Neural cell (in vitro differentiated cells): ENCODE measurements at regions not wholly inside any gene's neighbourhood (a gene's known extent, or its start where the extent isn't known, plus 50 kb on each side); places are given as distances from the start of the nearest gene placed in this dataset.

Experiments
- EZH2 ChIP-seq: fragments of 200-600, 300-800 bp; shearing (Covaris generic), sonication (generic); IDR thresholded peaks from 2 replicates; pipeline ENCODE4 v1.6.1; 2014; ENCODE audit warnings: antibody characterized with exemption, low read length, borderline replicate concordance, mild to moderate bottlenecking; ENCODE audit not compliant: insufficient read depth, poor library complexity, severe bottlenecking
- RAD21 ChIP-seq: fragments of 450-650 bp; conservative IDR thresholded peaks from 2 replicates; pipeline ENCODE4 v1.6.1; 2014; ENCODE audit warnings: antibody characterized with exemption, mild to moderate bottlenecking, moderate library complexity
- TF ChIP-seq, protein P1 (sequence below): fragments of 450-650 bp; IDR thresholded peaks from 2 replicates; pipeline ENCODE4 v1.5.1; 2014; ENCODE audit warnings: antibody characterized with exemption, mild to moderate bottlenecking, moderate library complexity; ENCODE audit not compliant: poor library complexity, severe bottlenecking
- TF ChIP-seq, protein P2 (sequence below): IDR thresholded peaks from 2 replicates; pipeline ENCODE4 v1.6.1; 2012; ENCODE audit warnings: borderline replicate concordance

DNA sequence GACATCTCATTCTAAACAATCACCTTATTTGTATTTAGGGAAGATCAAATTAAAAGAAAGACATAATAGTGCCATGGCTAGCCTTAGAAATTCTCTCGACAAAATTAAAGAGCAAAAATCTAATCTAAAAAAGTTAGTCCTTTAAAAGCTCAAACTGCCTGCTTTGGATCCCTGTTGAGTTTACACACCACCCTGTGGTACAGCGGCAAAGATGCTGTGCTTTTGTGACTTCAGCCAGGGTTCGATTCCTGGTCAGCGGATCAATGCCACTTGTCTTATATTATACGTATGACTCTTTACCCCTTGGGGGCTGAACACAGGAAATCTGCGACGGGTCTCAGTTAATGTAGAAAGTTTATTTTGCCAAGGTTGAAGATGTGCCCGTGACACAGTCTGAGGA lies 51.3 kb upstream of the VOPP1 start:
- TF ChIP-seq, protein P1, sequence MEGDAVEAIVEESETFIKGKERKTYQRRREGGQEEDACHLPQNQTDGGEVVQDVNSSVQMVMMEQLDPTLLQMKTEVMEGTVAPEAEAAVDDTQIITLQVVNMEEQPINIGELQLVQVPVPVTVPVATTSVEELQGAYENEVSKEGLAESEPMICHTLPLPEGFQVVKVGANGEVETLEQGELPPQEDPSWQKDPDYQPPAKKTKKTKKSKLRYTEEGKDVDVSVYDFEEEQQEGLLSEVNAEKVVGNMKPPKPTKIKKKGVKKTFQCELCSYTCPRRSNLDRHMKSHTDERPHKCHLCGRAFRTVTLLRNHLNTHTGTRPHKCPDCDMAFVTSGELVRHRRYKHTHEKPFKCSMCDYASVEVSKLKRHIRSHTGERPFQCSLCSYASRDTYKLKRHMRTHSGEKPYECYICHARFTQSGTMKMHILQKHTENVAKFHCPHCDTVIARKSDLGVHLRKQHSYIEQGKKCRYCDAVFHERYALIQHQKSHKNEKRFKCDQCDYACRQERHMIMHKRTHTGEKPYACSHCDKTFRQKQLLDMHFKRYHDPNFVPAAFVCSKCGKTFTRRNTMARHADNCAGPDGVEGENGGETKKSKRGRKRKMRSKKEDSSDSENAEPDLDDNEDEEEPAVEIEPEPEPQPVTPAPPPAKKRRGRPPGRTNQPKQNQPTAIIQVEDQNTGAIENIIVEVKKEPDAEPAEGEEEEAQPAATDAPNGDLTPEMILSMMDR, result no peak
- TF ChIP-seq, protein P2, sequence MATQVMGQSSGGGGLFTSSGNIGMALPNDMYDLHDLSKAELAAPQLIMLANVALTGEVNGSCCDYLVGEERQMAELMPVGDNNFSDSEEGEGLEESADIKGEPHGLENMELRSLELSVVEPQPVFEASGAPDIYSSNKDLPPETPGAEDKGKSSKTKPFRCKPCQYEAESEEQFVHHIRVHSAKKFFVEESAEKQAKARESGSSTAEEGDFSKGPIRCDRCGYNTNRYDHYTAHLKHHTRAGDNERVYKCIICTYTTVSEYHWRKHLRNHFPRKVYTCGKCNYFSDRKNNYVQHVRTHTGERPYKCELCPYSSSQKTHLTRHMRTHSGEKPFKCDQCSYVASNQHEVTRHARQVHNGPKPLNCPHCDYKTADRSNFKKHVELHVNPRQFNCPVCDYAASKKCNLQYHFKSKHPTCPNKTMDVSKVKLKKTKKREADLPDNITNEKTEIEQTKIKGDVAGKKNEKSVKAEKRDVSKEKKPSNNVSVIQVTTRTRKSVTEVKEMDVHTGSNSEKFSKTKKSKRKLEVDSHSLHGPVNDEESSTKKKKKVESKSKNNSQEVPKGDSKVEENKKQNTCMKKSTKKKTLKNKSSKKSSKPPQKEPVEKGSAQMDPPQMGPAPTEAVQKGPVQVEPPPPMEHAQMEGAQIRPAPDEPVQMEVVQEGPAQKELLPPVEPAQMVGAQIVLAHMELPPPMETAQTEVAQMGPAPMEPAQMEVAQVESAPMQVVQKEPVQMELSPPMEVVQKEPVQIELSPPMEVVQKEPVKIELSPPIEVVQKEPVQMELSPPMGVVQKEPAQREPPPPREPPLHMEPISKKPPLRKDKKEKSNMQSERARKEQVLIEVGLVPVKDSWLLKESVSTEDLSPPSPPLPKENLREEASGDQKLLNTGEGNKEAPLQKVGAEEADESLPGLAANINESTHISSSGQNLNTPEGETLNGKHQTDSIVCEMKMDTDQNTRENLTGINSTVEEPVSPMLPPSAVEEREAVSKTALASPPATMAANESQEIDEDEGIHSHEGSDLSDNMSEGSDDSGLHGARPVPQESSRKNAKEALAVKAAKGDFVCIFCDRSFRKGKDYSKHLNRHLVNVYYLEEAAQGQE, result no peak
- TF ChIP-seq EZH2 (no peak), RAD21 (no peak)
